Caco-2 (cell line): ENCODE measurements at regions not wholly inside any gene's neighbourhood (a gene's known extent, or its start where the extent isn't known, plus 50 kb on each side); places are given as distances from the start of the nearest gene placed in this dataset.

Experiments
- BruUV-seq: library from RNA; stranded (reverse); fragments of 400-500 nt; replicated peaks from 2 replicates; lab custom pipeline; 2021; lab: Mats Ljungman, UMichigan
- CTCF ChIA-PET: fragments of 300-600 bp; sonication (Branson Sonifier 250); formaldehyde crosslinking; loops from one replicate; lab custom pipeline; 2022; ENCODE audit warnings: antibody characterized with exemption; lab: Charles Lee
- POLR2A ChIA-PET: fragments of 300-600 bp; sonication (Branson Sonifier 250); formaldehyde crosslinking; loops from one replicate; lab custom pipeline; 2022; ENCODE audit warnings: antibody characterized with exemption; lab: Charles Lee
- DNase-seq, 2 experiments: peaks; one replicate each; pipeline versions ENCODE4 v3.0.0 to v3.0.0-alpha.2; 2020 to 2022
- H3K27me3 ChIP-seq: replicated peaks from 2 replicates; pipeline ENCODE4 v1.6.0; 2011; ENCODE audit warnings: low read length; ENCODE audit not compliant: control insufficient read depth, insufficient read depth
- H3K36me3 ChIP-seq: 2 replicates; pipeline ENCODE4 v1.5.1; 2011; ENCODE audit warnings: low read length; ENCODE audit not compliant: control insufficient read depth, insufficient read depth
- H3K4me1 ChIP-seq: fragments of 250-450 bp; sonication (Bioruptor Pico); 2 replicates; pipeline ENCODE4 v1.5.1; 2020; ENCODE audit warnings: mild to moderate bottlenecking
- H3K4me3 ChIP-seq: 2 replicates; pipeline ENCODE4 v1.5.1; 2011; ENCODE audit warnings: low read depth, mild to moderate bottlenecking, control low read depth, low read length
- H3K9me3 ChIP-seq: fragments of 250-450 bp; sonication (Bioruptor Pico); 2 replicates; pipeline ENCODE4 v1.5.1; 2020; ENCODE audit warnings: mild to moderate bottlenecking, moderate library complexity
- H3K27ac Mint-ChIP-seq: one replicate; pipeline ENCODE4 v1.8.0; 2022; ENCODE audit warnings: mixed read lengths; ENCODE audit not compliant: unreplicated experiment
- H3K27me3 Mint-ChIP-seq: one replicate; pipeline ENCODE4 v1.8.0; 2022; ENCODE audit warnings: mixed read lengths; ENCODE audit not compliant: insufficient read depth, unreplicated experiment
- H3K36me3 Mint-ChIP-seq: one replicate; pipeline ENCODE4 v1.8.0; 2022; ENCODE audit warnings: mild to moderate bottlenecking, mixed read lengths; ENCODE audit not compliant: insufficient read depth, unreplicated experiment
- H3K4me1 Mint-ChIP-seq: one replicate; pipeline ENCODE4 v1.8.0; 2022; ENCODE audit warnings: low read depth, mixed read lengths; ENCODE audit not compliant: unreplicated experiment
- H3K4me3 Mint-ChIP-seq: one replicate; pipeline ENCODE4 v1.8.0; 2022; ENCODE audit warnings: mild to moderate bottlenecking, moderate library complexity, mixed read lengths; ENCODE audit not compliant: unreplicated experiment
- H3K9me3 Mint-ChIP-seq: one replicate; pipeline ENCODE4 v1.8.0; 2022; ENCODE audit warnings: mixed read lengths; ENCODE audit not compliant: unreplicated experiment
- intact Hi-C: fragments of 100-400 bp; cut with micrococcal nuclease; formaldehyde crosslinking; loops from one replicate; pipeline ENCODE4 v1.10.0; 2022; ENCODE audit not compliant: unreplicated experiment
- TF ChIP-seq, protein P1 (sequence below), 2 experiments: fragments of 200-600 bp in 1 of 2; IDR thresholded peaks; 1 replicate in 1 of 2; 2 replicates in 1 of 2; pipeline versions ENCODE4 v1.5.1 to v1.8.0; 2011 to 2022; ENCODE audit warnings: antibody characterized with exemption in 1 of 2, control low read depth in 1 of 2, inconsistent platforms in 1 of 2, low read depth in 1 of 2, low read length in 1 of 2, mild to moderate bottlenecking in 1 of 2, moderate library complexity in 1 of 2; ENCODE audit not compliant: insufficient read depth in 1 of 2, severe bottlenecking in 1 of 2, unreplicated experiment in 1 of 2

DNA sequence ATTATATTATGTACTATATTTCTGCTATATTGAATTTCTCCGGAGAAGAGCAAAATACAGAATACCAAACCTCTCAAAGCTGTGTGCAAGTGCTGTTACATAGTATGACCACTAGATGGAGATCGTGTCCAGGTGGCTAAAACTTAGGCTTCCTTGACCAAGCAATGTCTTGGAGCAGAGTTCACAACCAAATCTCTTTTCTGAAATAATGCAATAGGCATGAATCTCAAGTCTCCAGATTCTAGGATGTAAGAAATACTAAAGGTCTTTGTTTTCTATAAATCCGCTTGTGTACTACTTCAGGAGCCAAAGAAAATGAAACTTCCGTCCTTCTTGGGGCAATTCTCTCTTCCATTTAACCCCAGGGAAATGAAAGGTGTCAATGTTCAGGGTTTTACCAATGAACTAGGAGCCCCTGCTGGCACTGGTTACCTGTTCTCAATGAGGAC lies 181.5 kb upstream of the RAI14 start:
- POLR2A ChIA-PET, result no interaction called here
- Mint-ChIP-seq H3K4me1 (peaks cover 7% of the 10 kb centered on the region), H3K27ac (no peak overlapping the region), H3K9me3 (peaks cover 23% of the 10 kb centered on the region), H3K27me3 (no peaks in the 10 kb centered on the region), H3K4me3 (no peak overlapping the region), H3K36me3 (no peaks in the 10 kb centered on the region)
- H3K4me3 ChIP-seq, result no peak overlapping the region
- no peaks in the 10 kb centered on the region for H3K27me3 ChIP-seq
- H3K9me3 ChIP-seq, result 0 out of 2 replicates have a peak, but pooled peaks cover 3% of the 10 kb centered on the region
- 0 out of 2 replicates have a peak, but pooled peaks cover 7% of the 10 kb centered on the region for H3K4me1 ChIP-seq
- H3K36me3 ChIP-seq, result no peaks in the 10 kb centered on the region
- intact Hi-C loops, result loop anchor here (1.0 to 5.0 kb wide), 5 partner anchors 49 to 529 kb away; partner anchors contain the start of gene RAI14
- CTCF ChIA-PET, result interaction anchor here (0.5 to 1.8 kb wide), 7 partner anchors 12 to 567 kb away, joined by 3 to 9 read pairs (median 5); partner anchors contain the start of genes BRIX1, DNAJC21 and RAD1
- DNase-seq, result peak in 1 of 2 experiments; percentile 59
- TF ChIP-seq, protein P1, sequence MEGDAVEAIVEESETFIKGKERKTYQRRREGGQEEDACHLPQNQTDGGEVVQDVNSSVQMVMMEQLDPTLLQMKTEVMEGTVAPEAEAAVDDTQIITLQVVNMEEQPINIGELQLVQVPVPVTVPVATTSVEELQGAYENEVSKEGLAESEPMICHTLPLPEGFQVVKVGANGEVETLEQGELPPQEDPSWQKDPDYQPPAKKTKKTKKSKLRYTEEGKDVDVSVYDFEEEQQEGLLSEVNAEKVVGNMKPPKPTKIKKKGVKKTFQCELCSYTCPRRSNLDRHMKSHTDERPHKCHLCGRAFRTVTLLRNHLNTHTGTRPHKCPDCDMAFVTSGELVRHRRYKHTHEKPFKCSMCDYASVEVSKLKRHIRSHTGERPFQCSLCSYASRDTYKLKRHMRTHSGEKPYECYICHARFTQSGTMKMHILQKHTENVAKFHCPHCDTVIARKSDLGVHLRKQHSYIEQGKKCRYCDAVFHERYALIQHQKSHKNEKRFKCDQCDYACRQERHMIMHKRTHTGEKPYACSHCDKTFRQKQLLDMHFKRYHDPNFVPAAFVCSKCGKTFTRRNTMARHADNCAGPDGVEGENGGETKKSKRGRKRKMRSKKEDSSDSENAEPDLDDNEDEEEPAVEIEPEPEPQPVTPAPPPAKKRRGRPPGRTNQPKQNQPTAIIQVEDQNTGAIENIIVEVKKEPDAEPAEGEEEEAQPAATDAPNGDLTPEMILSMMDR (IDR thresholded peaks at IDR 0.05; ENCODE audit: insufficient read depth in 1 of 2, low read depth in 1 of 2, low read length in 1 of 2, severe bottlenecking in 1 of 2, unreplicated experiment in 1 of 2), result peak; percentile 91 to 95
- BruUV-seq, result no TSS peak

- H3K4me1 Mint-ChIP-seq, result peaks cover 15% of the 10 kb centered on the region
- TF ChIP-seq, protein P1 (IDR thresholded peaks at IDR 0.05; ENCODE audit: insufficient read depth in 1 of 2, low read depth in 1 of 2, low read length in 1 of 2, severe bottlenecking in 1 of 2, unreplicated experiment in 1 of 2), result no peak
- ChIA-PET CTCF (interaction anchor here (1.4 to 1.8 kb wide), 2 partner anchors 440 to 454 kb away, joined by 5 to 6 read pairs; partner anchors contain the start of genes BRIX1, DNAJC21 and RAD1), POLR2A (no interaction called here)
- Histone ChIP-seq H3K4me1 (0 out of 2 replicates have a peak, but pooled peaks cover 7% of the 10 kb centered on the region), H3K27me3 (no peaks in the 10 kb centered on the region), H3K4me3 (no peak overlapping the region), H3K36me3 (no peaks in the 10 kb centered on the region), H3K9me3 (no peaks in the 10 kb centered on the region)
- BruUV-seq, result no TSS peak
- H3K36me3 Mint-ChIP-seq, result no peaks in the 10 kb centered on the region
- H3K4me3 Mint-ChIP-seq, result no peak overlapping the region
- DNase-seq, result no peak
- H3K9me3 Mint-ChIP-seq, result peaks cover 17% of the 10 kb centered on the region
- no peak overlapping the region for H3K27ac Mint-ChIP-seq
- H3K27me3 Mint-ChIP-seq, result no peaks in the 10 kb centered on the region
- intact Hi-C loops, result no loop called here
Observed at GRCh38 chr5:34475249-34475966, 180.7 kb upstream of the RAI14 start.

- TF ChIP-seq, protein P1 (IDR thresholded peaks at IDR 0.05; ENCODE audit: insufficient read depth in 1 of 2, low read depth in 1 of 2, low read length in 1 of 2, severe bottlenecking in 1 of 2, unreplicated experiment in 1 of 2), result no peak
- H3K27ac Mint-ChIP-seq, result no peak overlapping the region
- H3K36me3 Mint-ChIP-seq, result no peaks in the 10 kb centered on the region
- no peak overlapping the region for H3K4me3 Mint-ChIP-seq
- H3K9me3 Mint-ChIP-seq, result peaks cover under 1% of the 10 kb centered on the region
- intact Hi-C loops, result no loop called here
- ChIA-PET CTCF (no interaction called here), POLR2A (no interaction called here)
- H3K4me1 ChIP-seq, result 0 out of 2 replicates have a peak, but pooled peaks cover 7% of the 10 kb centered on the region
- H3K27me3 Mint-ChIP-seq, result no peaks in the 10 kb centered on the region
- BruUV-seq, result no TSS peak
- DNase-seq, result no peak
- H3K27me3 ChIP-seq, result no peaks in the 10 kb centered on the region
- no peak overlapping the region for H3K4me3 ChIP-seq
- no peaks in the 10 kb centered on the region for H3K36me3 ChIP-seq
- peaks cover 15% of the 10 kb centered on the region for H3K4me1 Mint-ChIP-seq
- no peaks in the 10 kb centered on the region for H3K9me3 ChIP-seq
Observed at GRCh38 chr5:34476941-34477565, 179.1 kb upstream of the RAI14 start.
